GM23338 (cell line): ENCODE measurements at regions not wholly inside any gene's neighbourhood (a gene's known extent, or its start where the extent isn't known, plus 50 kb on each side); places are given as distances from the start of the nearest gene placed in this dataset.

ENCODE experiments used
- CREB1 ChIP-seq: fragments of 250-450 bp; sonication (Bioruptor Pico); IDR thresholded peaks from 2 replicates; pipeline ENCODE4 v1.5.0; 2020; ENCODE audit warnings: low read depth, mild to moderate bottlenecking, moderate library complexity
- EZH2 ChIP-seq: fragments of 200-600 bp; sonication (generic); IDR thresholded peaks from one replicate; pipeline ENCODE4 v1.8.0; 2017; ENCODE audit warnings: antibody characterized with exemption, mild to moderate bottlenecking, low read depth; ENCODE audit not compliant: unreplicated experiment
- EZH2phosphoT487 ChIP-seq: fragments of 200-600 bp; sonication (generic); IDR thresholded peaks from one replicate; pipeline ENCODE4 v1.8.1; 2018; ENCODE audit warnings: antibody characterized with exemption; ENCODE audit not compliant: unreplicated experiment
- JUNB ChIP-seq: IDR thresholded peaks from one replicate; pipeline ENCODE4 v1.6.1; 2016; ENCODE audit warnings: antibody characterized with exemption; ENCODE audit not compliant: unreplicated experiment
- NANOG ChIP-seq: IDR thresholded peaks from 2 replicates; pipeline ENCODE4 v1.6.1; 2016; ENCODE audit warnings: antibody characterized with exemption, borderline replicate concordance
- POLR2AphosphoS5 ChIP-seq: IDR thresholded peaks from 2 replicates; pipeline ENCODE4 v1.6.1; 2016; ENCODE audit warnings: antibody characterized with exemption, low read depth
- REST ChIP-seq: IDR thresholded peaks from one replicate; pipeline ENCODE4 v1.6.1; 2018; ENCODE audit warnings: antibody characterized with exemption; ENCODE audit not compliant: unreplicated experiment
- STAT1 ChIP-seq: IDR thresholded peaks from one replicate; pipeline ENCODE4 v1.6.1; 2016; ENCODE audit warnings: antibody characterized with exemption; ENCODE audit not compliant: unreplicated experiment
- ZNF331 ChIP-seq: fragments of 250-450 bp; sonication (Bioruptor Pico); IDR thresholded peaks from 2 replicates; pipeline ENCODE4 v1.5.0; 2020; ENCODE audit warnings: low read depth, mild to moderate bottlenecking, moderate library complexity
- TF ChIP-seq, protein P1 (sequence below), 2 experiments: fragments of 200-600 bp in 1 of 2; sonication (generic) in 1 of 2; conservative IDR thresholded peaks; 2 replicates each; pipeline versions ENCODE4 v1.5.1 to v1.6.1; 2016 to 2017; ENCODE audit warnings: antibody characterized with exemption in 2 of 2, low read depth in 2 of 2, mild to moderate bottlenecking in 2 of 2, moderate library complexity in 1 of 2
- TF ChIP-seq, protein P2 (sequence below): fragments of 250-450 bp; sonication (Bioruptor Pico); IDR thresholded peaks from 2 replicates; pipeline ENCODE4 v1.5.0; 2020; ENCODE audit warnings: mild to moderate bottlenecking, moderate library complexity

DNA sequence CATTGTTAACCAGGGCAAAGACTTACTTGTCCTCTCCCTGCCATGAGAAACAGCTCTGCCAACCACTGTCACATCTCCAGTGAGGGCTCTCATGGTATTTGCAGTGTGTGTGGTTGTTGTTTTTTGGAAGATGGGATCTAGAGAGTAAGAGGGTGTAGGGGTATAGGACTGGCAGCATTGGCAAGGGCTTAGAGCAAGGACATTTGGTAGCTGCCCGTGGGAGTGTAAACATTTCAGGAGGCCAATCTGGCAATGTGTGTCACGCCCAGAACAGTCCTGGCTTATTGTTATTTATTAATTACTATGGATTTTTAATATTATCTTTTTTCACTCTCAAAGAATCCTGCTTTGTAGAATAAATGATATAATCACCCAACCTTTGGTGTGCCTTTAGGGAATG lies 90.5 kb downstream of the TMEM17 start:
- TF ChIP-seq, protein P1, sequence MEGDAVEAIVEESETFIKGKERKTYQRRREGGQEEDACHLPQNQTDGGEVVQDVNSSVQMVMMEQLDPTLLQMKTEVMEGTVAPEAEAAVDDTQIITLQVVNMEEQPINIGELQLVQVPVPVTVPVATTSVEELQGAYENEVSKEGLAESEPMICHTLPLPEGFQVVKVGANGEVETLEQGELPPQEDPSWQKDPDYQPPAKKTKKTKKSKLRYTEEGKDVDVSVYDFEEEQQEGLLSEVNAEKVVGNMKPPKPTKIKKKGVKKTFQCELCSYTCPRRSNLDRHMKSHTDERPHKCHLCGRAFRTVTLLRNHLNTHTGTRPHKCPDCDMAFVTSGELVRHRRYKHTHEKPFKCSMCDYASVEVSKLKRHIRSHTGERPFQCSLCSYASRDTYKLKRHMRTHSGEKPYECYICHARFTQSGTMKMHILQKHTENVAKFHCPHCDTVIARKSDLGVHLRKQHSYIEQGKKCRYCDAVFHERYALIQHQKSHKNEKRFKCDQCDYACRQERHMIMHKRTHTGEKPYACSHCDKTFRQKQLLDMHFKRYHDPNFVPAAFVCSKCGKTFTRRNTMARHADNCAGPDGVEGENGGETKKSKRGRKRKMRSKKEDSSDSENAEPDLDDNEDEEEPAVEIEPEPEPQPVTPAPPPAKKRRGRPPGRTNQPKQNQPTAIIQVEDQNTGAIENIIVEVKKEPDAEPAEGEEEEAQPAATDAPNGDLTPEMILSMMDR (conservative IDR thresholded peaks at IDR 0.05; ENCODE audit: low read depth in 2 of 2) = no peak
- TF ChIP-seq EZH2phosphoT487 = no peak
- TF ChIP-seq STAT1 = no peak
- no peak for TF ChIP-seq REST
- TF ChIP-seq ZNF331 (CRISPR knock-in tag) = no peak
- TF ChIP-seq POLR2AphosphoS5 = no peak
- TF ChIP-seq EZH2 = no peak
- TF ChIP-seq JUNB = no peak
- no peak for TF ChIP-seq CREB1 (CRISPR knock-in tag)
- TF ChIP-seq, protein P2, sequence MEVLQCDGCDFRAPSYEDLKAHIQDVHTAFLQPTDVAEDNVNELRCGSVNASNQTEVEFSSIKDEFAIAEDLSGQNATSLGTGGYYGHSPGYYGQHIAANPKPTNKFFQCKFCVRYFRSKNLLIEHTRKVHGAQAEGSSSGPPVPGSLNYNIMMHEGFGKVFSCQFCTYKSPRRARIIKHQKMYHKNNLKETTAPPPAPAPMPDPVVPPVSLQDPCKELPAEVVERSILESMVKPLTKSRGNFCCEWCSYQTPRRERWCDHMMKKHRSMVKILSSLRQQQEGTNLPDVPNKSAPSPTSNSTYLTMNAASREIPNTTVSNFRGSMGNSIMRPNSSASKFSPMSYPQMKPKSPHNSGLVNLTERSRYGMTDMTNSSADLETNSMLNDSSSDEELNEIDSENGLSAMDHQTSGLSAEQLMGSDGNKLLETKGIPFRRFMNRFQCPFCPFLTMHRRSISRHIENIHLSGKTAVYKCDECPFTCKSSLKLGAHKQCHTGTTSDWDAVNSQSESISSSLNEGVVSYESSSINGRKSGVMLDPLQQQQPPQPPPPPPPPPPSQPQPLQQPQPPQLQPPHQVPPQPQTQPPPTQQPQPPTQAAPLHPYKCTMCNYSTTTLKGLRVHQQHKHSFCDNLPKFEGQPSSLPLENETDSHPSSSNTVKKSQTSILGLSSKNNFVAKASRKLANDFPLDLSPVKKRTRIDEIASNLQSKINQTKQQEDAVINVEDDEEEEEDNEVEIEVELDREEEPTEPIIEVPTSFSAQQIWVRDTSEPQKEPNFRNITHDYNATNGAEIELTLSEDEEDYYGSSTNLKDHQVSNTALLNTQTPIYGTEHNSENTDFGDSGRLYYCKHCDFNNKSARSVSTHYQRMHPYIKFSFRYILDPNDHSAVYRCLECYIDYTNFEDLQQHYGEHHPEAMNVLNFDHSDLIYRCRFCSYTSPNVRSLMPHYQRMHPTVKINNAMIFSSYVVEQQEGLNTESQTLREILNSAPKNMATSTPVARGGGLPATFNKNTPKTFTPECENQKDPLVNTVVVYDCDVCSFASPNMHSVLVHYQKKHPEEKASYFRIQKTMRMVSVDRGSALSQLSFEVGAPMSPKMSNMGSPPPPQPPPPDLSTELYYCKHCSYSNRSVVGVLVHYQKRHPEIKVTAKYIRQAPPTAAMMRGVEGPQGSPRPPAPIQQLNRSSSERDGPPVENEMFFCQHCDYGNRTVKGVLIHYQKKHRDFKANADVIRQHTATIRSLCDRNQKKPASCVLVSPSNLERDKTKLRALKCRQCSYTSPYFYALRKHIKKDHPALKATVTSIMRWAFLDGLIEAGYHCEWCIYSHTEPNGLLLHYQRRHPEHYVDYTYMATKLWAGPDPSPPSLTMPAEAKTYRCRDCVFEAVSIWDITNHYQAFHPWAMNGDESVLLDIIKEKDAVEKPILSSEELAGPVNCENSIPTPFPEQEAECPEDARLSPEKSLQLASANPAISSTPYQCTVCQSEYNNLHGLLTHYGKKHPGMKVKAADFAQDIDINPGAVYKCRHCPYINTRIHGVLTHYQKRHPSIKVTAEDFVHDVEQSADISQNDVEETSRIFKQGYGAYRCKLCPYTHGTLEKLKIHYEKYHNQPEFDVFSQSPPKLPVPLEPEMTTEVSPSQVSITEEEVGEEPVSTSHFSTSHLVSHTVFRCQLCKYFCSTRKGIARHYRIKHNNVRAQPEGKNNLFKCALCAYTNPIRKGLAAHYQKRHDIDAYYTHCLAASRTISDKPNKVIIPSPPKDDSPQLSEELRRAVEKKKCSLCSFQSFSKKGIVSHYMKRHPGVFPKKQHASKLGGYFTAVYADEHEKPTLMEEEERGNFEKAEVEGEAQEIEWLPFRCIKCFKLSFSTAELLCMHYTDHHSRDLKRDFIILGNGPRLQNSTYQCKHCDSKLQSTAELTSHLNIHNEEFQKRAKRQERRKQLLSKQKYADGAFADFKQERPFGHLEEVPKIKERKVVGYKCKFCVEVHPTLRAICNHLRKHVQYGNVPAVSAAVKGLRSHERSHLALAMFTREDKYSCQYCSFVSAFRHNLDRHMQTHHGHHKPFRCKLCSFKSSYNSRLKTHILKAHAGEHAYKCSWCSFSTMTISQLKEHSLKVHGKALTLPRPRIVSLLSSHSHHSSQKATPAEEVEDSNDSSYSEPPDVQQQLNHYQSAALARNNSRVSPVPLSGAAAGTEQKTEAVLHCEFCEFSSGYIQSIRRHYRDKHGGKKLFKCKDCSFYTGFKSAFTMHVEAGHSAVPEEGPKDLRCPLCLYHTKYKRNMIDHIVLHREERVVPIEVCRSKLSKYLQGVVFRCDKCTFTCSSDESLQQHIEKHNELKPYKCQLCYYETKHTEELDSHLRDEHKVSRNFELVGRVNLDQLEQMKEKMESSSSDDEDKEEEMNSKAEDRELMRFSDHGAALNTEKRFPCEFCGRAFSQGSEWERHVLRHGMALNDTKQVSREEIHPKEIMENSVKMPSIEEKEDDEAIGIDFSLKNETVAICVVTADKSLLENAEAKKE (CRISPR knock-in tag) = no peak
- TF ChIP-seq NANOG = no peak
